SK-N-SH treated with all-trans-retinoic acid at 6 μM for 48 hours (cell line): ENCODE measurements at regions not wholly inside any gene's neighbourhood (a gene's known extent, or its start where the extent isn't known, plus 50 kb on each side); places are given as distances from the start of the nearest gene placed in this dataset.

Experiments
- ARNTL ChIP-seq: fragments of 450-650 bp; formaldehyde crosslinking; IDR thresholded peaks from 2 replicates; pipeline ENCODE4 v1.5.0; 2020; ENCODE audit warnings: low read depth, mild to moderate bottlenecking, moderate library complexity, borderline replicate concordance
- CREB5 ChIP-seq: fragments of 250-450 bp; sonication (Bioruptor Pico); IDR thresholded peaks from 2 replicates; pipeline ENCODE4 v1.5.1; 2020; ENCODE audit warnings: low read depth, mild to moderate bottlenecking, moderate library complexity
- CSRNP3 ChIP-seq: fragments of 250-450 bp; sonication (Bioruptor Pico); IDR thresholded peaks from 2 replicates; pipeline ENCODE4 v1.5.1; 2021; ENCODE audit warnings: mild to moderate bottlenecking, moderate library complexity
- ZFP3 ChIP-seq: fragments of 250-450 bp; sonication (Bioruptor Pico); IDR thresholded peaks from 2 replicates; pipeline ENCODE4 v1.5.0; 2020; ENCODE audit warnings: mild to moderate bottlenecking, moderate library complexity
- ZFP30 ChIP-seq: fragments of 450-650 bp; formaldehyde crosslinking; IDR thresholded peaks from 2 replicates; pipeline ENCODE4 v1.5.0; 2022; ENCODE audit warnings: mild to moderate bottlenecking, moderate library complexity
- ZNF565 ChIP-seq: fragments of 450-650 bp; formaldehyde crosslinking; conservative IDR thresholded peaks from 2 replicates; pipeline ENCODE4 v1.5.0; 2020; ENCODE audit warnings: low read depth, mild to moderate bottlenecking, moderate library complexity
- ZNF70 ChIP-seq: fragments of 450-650 bp; formaldehyde crosslinking; IDR thresholded peaks from 2 replicates; pipeline ENCODE4 v1.5.0; 2020; ENCODE audit warnings: mild to moderate bottlenecking, moderate library complexity

- TF ChIP-seq ZFP30 (CRISPR knock-in tag) (no peak), CREB5 (CRISPR knock-in tag) (no peak), ZNF70 (no peak), ARNTL (CRISPR knock-in tag) (no peak), ZNF565 (CRISPR knock-in tag) (no peak), ZFP3 (CRISPR knock-in tag) (no peak), CSRNP3 (CRISPR knock-in tag) (no peak)
These were observed 50.6 kb upstream of the SLC2A12 start for GRCh38 chr6:134103006-134103405.
